ENCODE measurements at regions not wholly inside any gene's neighbourhood (a gene's known extent, or its start where the extent isn't known, plus 50 kb on each side); places are given as distances from the start of the nearest gene placed in this dataset.

DNA sequence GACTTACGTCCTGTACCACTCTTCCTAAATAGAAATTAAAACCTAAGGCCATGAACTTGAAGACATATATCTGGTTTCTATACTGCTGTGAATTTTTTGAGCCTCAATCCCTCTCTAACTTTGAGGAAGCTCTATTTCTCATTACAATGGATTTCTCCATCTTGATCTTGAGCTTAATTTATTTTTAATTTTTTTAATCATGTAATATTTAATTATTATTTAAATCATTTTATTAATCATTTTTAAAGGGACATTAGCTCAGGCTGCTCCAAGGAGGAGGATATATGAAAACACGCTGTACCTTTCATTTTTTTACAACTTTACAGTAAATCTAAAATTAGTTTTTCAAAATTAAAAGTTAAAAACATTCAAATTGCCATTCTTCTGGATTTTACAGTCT lies 540.5 kb downstream of the SATB2 start:
- TF ChIP-seq, protein P1, sequence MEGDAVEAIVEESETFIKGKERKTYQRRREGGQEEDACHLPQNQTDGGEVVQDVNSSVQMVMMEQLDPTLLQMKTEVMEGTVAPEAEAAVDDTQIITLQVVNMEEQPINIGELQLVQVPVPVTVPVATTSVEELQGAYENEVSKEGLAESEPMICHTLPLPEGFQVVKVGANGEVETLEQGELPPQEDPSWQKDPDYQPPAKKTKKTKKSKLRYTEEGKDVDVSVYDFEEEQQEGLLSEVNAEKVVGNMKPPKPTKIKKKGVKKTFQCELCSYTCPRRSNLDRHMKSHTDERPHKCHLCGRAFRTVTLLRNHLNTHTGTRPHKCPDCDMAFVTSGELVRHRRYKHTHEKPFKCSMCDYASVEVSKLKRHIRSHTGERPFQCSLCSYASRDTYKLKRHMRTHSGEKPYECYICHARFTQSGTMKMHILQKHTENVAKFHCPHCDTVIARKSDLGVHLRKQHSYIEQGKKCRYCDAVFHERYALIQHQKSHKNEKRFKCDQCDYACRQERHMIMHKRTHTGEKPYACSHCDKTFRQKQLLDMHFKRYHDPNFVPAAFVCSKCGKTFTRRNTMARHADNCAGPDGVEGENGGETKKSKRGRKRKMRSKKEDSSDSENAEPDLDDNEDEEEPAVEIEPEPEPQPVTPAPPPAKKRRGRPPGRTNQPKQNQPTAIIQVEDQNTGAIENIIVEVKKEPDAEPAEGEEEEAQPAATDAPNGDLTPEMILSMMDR (conservative IDR thresholded peaks at IDR 0.05): no peak
- no peak overlapping the region for H3K27ac ChIP-seq

DNA sequence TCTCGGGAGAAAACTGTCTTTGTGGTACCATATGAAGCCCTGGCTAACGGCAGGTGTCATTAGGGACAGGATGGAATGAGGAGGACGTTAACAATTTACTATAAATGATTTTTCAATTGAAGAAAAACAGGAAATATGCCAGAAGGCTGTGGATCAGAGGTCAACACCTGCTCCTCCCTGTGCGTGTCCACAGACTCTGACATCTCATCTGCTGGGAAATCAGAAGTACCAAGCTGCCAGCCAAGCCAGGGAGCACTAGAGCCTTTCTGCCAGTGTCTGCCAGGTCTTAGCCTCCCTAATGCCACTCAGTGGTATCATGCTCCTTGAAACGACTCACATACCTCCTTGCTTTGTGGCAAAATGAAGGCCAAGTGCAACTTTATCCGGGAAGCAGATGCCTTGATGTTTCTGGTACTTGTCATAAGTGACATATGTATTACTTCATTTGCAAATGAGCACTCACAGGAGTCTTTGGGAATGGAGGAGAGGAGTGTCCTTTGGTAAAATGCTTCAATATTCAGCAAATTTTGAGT lies 541.1 kb downstream of the SATB2 start:
- TF ChIP-seq, protein P1 (conservative IDR thresholded peaks at IDR 0.05): no peak
- no peak overlapping the region for H3K27ac ChIP-seq

DNA sequence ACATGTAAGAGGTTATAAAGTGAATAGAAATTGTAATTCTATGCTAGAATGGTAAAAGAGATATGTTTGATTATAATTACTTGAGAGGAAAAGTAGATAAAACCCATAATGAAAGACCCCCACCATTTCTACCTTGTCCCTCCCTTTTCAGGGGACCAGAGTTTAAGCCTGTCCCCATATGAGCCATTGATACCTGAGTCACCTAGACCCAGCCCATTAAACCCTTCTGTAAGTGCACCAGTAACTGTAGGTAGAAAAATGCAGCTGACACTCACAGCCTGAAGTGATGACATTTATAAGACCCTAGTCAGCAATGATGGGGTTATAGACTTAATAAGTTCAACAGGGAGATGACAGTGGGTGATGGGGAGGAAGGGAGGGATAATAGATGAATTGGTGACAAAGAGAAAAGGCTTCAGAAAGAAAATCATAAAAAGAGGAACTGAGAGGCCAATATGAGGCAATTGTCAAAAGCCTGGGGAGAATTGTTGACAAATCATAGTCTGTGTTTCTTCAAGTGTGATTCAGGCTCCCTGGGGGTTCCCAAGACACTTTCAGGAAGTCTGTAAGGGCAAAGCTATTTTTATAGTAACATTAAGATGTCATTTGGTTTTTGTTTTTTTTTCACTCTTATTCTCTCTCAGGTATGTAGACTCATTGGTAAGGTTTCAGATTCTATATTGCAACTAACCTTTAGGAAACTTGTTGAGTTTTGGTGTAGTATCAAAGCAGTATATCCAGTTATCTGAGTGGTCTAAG lies 544.2 kb downstream of the SATB2 start:
- TF ChIP-seq, protein P1 (conservative IDR thresholded peaks at IDR 0.05): no peak
- no peak overlapping the region for H3K27ac ChIP-seq

DNA sequence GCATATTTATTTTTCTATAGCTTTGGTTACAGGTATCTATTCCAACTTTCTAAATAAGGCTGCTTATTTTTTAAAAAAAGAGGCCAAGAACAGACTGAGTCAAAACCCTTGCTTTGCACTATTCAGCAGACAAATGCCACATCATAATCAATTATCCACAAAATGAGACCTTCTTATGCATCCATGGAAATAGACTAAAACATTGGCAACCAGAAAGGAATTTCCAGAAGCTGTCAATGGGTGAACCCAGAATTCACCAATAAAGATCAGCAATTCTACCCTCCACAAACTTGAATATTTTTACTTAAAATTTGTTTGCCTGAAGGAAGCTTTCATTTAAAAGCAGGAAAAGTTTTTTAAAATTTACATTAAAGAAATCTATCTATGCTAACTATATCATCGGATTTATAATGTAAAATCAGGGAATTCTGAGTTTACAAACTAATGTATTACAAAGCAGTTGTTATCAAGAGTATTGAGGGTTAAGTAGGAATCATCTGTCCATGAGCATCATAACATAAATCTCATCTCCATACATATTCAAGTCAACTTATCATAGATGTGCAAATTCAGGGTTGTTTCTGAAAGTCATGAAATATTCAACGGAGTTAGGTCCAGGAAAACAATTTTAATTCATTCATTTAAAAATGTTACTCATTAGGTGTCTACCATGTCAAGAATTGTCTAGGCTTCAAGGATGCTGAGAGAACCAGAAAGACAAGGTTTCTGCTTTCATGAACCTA lies 548.0 kb downstream of the SATB2 start:
- no peak overlapping the region for H3K27ac ChIP-seq
- TF ChIP-seq, protein P1 (conservative IDR thresholded peaks at IDR 0.05): no peak

DNA sequence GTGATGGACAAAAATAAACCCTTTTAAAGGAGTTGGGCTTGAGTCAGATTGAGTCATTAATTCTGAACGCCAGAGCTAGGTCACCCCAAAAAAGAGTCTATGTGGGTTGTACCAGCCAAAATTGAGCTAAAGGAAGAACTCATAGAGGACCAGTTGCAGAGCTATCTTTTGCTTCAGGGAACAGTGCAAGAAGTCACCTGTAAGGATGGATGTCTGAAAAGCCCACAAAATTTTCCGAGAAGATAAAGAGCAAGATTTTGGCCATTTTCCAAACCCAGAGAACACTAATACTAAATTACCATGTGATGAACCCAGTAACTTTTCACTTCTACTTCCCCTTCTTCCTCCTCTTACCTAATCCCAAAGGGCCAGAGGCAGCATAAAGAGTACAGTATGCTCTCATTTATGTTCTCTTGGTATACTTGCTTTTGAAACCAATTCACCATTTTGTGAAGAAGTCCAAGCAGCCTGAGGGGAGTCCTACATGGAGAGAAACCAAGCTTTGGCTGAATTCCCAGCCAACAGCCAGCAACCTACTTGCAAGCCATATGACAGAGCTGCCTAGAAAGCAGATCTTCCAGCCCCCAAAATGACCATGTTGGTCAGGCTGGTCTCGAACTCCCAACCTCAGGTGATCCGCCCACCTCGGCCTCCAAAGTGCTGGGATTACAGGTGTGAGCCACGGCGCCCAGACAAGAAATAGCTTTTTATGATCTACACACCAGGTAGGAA lies 551.7 kb downstream of the SATB2 start:
- H3K27ac ChIP-seq: no peak overlapping the region
- TF ChIP-seq, protein P1 (conservative IDR thresholded peaks at IDR 0.05): no peak

DNA sequence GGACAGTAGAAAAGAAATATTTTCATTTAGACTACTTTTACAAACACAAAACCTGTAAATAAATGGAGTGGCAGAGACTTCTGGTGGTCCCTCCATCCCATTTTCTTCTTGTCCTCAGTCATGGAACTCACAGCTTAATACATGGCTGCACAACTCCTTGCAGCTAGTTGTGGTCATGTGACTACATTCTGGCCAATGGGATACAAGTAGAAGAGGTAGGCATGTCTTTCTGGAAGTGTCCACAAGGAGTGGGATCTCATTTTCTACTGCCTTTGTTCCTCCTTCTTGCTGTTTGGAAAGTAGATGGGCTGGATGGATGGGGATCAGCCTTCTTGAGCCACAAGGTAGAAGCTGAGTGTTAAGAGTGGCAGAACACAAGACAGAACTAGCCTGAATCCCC lies 555.8 kb downstream of the SATB2 start:
- TF ChIP-seq, protein P1 (conservative IDR thresholded peaks at IDR 0.05): no peak
- H3K27ac ChIP-seq: no peak overlapping the region

DNA sequence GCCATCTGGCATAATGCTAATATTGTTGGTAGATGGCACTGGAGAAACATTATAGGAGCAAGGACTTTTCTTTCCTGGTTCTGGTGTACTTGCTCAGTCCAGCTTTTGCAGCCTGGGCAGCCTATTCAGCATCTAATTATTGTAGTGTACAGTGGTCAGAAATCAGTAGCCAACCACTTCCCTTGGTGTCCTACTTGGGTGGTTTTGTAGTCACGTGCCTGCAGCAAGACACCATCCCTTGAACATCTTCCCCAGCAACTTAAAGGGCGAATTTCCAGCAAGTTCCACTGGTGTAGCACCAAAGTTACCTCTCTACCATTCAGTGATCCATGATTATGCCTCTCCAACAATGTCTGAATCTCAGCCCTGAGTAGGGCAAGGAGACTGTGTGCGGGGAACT lies 557.6 kb downstream of the SATB2 start:
- TF ChIP-seq, protein P1 (conservative IDR thresholded peaks at IDR 0.05): no peak
- H3K27ac ChIP-seq: no peak overlapping the region
